HG03460 (cell line): ENCODE measurements at regions not wholly inside any gene's neighbourhood (a gene's known extent, or its start where the extent isn't known, plus 50 kb on each side); places are given as distances from the start of the nearest gene placed in this dataset.

Experiments
- ATAC-seq: cut with Tn5 transposase; IDR thresholded peaks from one replicate; pipeline ENCODE4 v1.9.1; 2021; ENCODE audit not compliant: unreplicated experiment

GRCh38 chr14:42192738-42193653, 586.3 kb downstream of the LRFN5 start:
- no peak for ATAC-seq

GRCh38 chr14:42190744-42191143, 584.1 kb downstream of the LRFN5 start:
- ATAC-seq = no peak

GRCh38 chr14:42187846-42188245, 581.2 kb downstream of the LRFN5 start:
- no peak for ATAC-seq

GRCh38 chr14:42185718-42186117, 579.0 kb downstream of the LRFN5 start:
- ATAC-seq = no peak

GRCh38 chr14:42174357-42174756, 567.7 kb downstream of the LRFN5 start:
- no peak for ATAC-seq

- no peak for ATAC-seq
Measured at GRCh38 chr14:42173206-42173605, 566.5 kb downstream of the LRFN5 start.

- ATAC-seq = no peak
Measured at GRCh38 chr14:42172304-42172703, 565.6 kb downstream of the LRFN5 start.

- no peak for ATAC-seq
Measured at GRCh38 chr14:42163136-42163535, 556.5 kb downstream of the LRFN5 start.

GRCh38 chr14:42159138-42159537, 552.5 kb downstream of the LRFN5 start:
- ATAC-seq = no peak

GRCh38 chr14:42149609-42150261, 543.1 kb downstream of the LRFN5 start:
- ATAC-seq = peak; percentile 57

GRCh38 chr14:42145766-42146165, 539.1 kb downstream of the LRFN5 start:
- ATAC-seq = no peak

- ATAC-seq = no peak
Measured at GRCh38 chr14:42143114-42143513, 536.4 kb downstream of the LRFN5 start.

- no peak for ATAC-seq
Measured at GRCh38 chr14:42141328-42141727, 534.7 kb downstream of the LRFN5 start.

- no peak for ATAC-seq
Measured at GRCh38 chr14:42140831-42141279, 534.2 kb downstream of the LRFN5 start.

- ATAC-seq = no peak
Measured at GRCh38 chr14:42140001-42140400, 533.3 kb downstream of the LRFN5 start.

GRCh38 chr14:42138406-42138805, 531.7 kb downstream of the LRFN5 start:
- no peak for ATAC-seq

GRCh38 chr14:42130815-42131214, 524.1 kb downstream of the LRFN5 start:
- no peak for ATAC-seq

GRCh38 chr14:42123526-42123925, 516.9 kb downstream of the LRFN5 start:
- no peak for ATAC-seq

GRCh38 chr14:42113358-42114069, 506.8 kb downstream of the LRFN5 start:
- no peak for ATAC-seq

GRCh38 chr14:42112108-42112507, 505.4 kb downstream of the LRFN5 start:
- ATAC-seq = no peak

GRCh38 chr14:42111355-42111754, 504.7 kb downstream of the LRFN5 start:
- ATAC-seq = no peak

GRCh38 chr14:42110167-42110566, 503.5 kb downstream of the LRFN5 start:
- ATAC-seq = no peak
